Caco-2 (cell line): ENCODE measurements at regions not wholly inside any gene's neighbourhood (a gene's known extent, or its start where the extent isn't known, plus 50 kb on each side); places are given as distances from the start of the nearest gene placed in this dataset.

Experiments
- BruUV-seq: library from RNA; stranded (reverse); fragments of 400-500 nt; replicated peaks from 2 replicates; lab custom pipeline; 2021; lab: Mats Ljungman, UMichigan
- CTCF ChIA-PET: fragments of 300-600 bp; sonication (Branson Sonifier 250); formaldehyde crosslinking; loops from one replicate; lab custom pipeline; 2022; ENCODE audit warnings: antibody characterized with exemption; lab: Charles Lee
- POLR2A ChIA-PET: fragments of 300-600 bp; sonication (Branson Sonifier 250); formaldehyde crosslinking; loops from one replicate; lab custom pipeline; 2022; ENCODE audit warnings: antibody characterized with exemption; lab: Charles Lee
- DNase-seq, 2 experiments: peaks; one replicate each; pipeline versions ENCODE4 v3.0.0 to v3.0.0-alpha.2; 2020 to 2022
- H3K27me3 ChIP-seq: replicated peaks from 2 replicates; pipeline ENCODE4 v1.6.0; 2011; ENCODE audit warnings: low read length; ENCODE audit not compliant: control insufficient read depth, insufficient read depth
- H3K36me3 ChIP-seq: 2 replicates; pipeline ENCODE4 v1.5.1; 2011; ENCODE audit warnings: low read length; ENCODE audit not compliant: control insufficient read depth, insufficient read depth
- H3K4me1 ChIP-seq: fragments of 250-450 bp; sonication (Bioruptor Pico); 2 replicates; pipeline ENCODE4 v1.5.1; 2020; ENCODE audit warnings: mild to moderate bottlenecking
- H3K4me3 ChIP-seq: 2 replicates; pipeline ENCODE4 v1.5.1; 2011; ENCODE audit warnings: low read depth, mild to moderate bottlenecking, control low read depth, low read length
- H3K9me3 ChIP-seq: fragments of 250-450 bp; sonication (Bioruptor Pico); 2 replicates; pipeline ENCODE4 v1.5.1; 2020; ENCODE audit warnings: mild to moderate bottlenecking, moderate library complexity
- H3K27ac Mint-ChIP-seq: one replicate; pipeline ENCODE4 v1.8.0; 2022; ENCODE audit warnings: mixed read lengths; ENCODE audit not compliant: unreplicated experiment
- H3K27me3 Mint-ChIP-seq: one replicate; pipeline ENCODE4 v1.8.0; 2022; ENCODE audit warnings: mixed read lengths; ENCODE audit not compliant: insufficient read depth, unreplicated experiment
- H3K36me3 Mint-ChIP-seq: one replicate; pipeline ENCODE4 v1.8.0; 2022; ENCODE audit warnings: mild to moderate bottlenecking, mixed read lengths; ENCODE audit not compliant: insufficient read depth, unreplicated experiment
- H3K4me1 Mint-ChIP-seq: one replicate; pipeline ENCODE4 v1.8.0; 2022; ENCODE audit warnings: low read depth, mixed read lengths; ENCODE audit not compliant: unreplicated experiment
- H3K4me3 Mint-ChIP-seq: one replicate; pipeline ENCODE4 v1.8.0; 2022; ENCODE audit warnings: mild to moderate bottlenecking, moderate library complexity, mixed read lengths; ENCODE audit not compliant: unreplicated experiment
- H3K9me3 Mint-ChIP-seq: one replicate; pipeline ENCODE4 v1.8.0; 2022; ENCODE audit warnings: mixed read lengths; ENCODE audit not compliant: unreplicated experiment
- CTCF ChIP-seq, 2 experiments: fragments of 200-600 bp in 1 of 2; IDR thresholded peaks; 1 replicate in 1 of 2; 2 replicates in 1 of 2; pipeline versions ENCODE4 v1.5.1 to v1.8.0; 2011 to 2022; ENCODE audit warnings: antibody characterized with exemption in 1 of 2, control low read depth in 1 of 2, inconsistent platforms in 1 of 2, low read depth in 1 of 2, low read length in 1 of 2, mild to moderate bottlenecking in 1 of 2, moderate library complexity in 1 of 2; ENCODE audit not compliant: insufficient read depth in 1 of 2, severe bottlenecking in 1 of 2, unreplicated experiment in 1 of 2
- intact Hi-C: fragments of 100-400 bp; cut with micrococcal nuclease; formaldehyde crosslinking; loops from one replicate; pipeline ENCODE4 v1.10.0; 2022; ENCODE audit not compliant: unreplicated experiment

GRCh38 chr14:34063042-34063441 is 112.2 kb upstream of the EGLN3 start:
- intact Hi-C loops = loop anchor here (10.0 kb wide), 1 partner anchor 162 kb away; no protein-coding TSS in a partner anchor
- ChIA-PET POLR2A (interaction anchor here (0.5 kb wide), 1 partner anchor 18 kb away, joined by 3 read pairs; no protein-coding TSS in a partner anchor), CTCF (interaction anchor here (1.0 kb wide), 1 partner anchor 36 kb away, joined by 5 read pairs; no protein-coding TSS in a partner anchor)
- H3K27me3 Mint-ChIP-seq = no peaks in the 10 kb centered on the region
- Histone ChIP-seq H3K36me3 (no peaks in the 10 kb centered on the region), H3K4me1 (peaks cover 25% of the 10 kb centered on the region), H3K27me3 (no peaks in the 10 kb centered on the region), H3K4me3 (no peak overlapping the region), H3K9me3 (no peaks in the 10 kb centered on the region)
- H3K36me3 Mint-ChIP-seq = peaks cover 6% of the 10 kb centered on the region
- BruUV-seq = no TSS peak
- peak overlapping the region; percentile 46 for H3K4me3 Mint-ChIP-seq
- no peak for DNase-seq
- no peak for TF ChIP-seq CTCF (IDR thresholded peaks at IDR 0.05; ENCODE audit: insufficient read depth in 1 of 2, low read depth in 1 of 2, low read length in 1 of 2, severe bottlenecking in 1 of 2, unreplicated experiment in 1 of 2)
- H3K9me3 Mint-ChIP-seq = no peaks in the 10 kb centered on the region
- peaks cover 7% of the 10 kb centered on the region for H3K4me1 Mint-ChIP-seq
- peak overlapping the region; percentile 27 for H3K27ac Mint-ChIP-seq

- no TSS peak for BruUV-seq
- Mint-ChIP-seq H3K9me3 (no peaks in the 10 kb centered on the region), H3K36me3 (peaks cover 6% of the 10 kb centered on the region), H3K4me3 (no peak overlapping the region), H3K27me3 (no peaks in the 10 kb centered on the region), H3K4me1 (peaks cover 7% of the 10 kb centered on the region), H3K27ac (no peak overlapping the region)
- no peak for DNase-seq
- H3K4me3 ChIP-seq = no peak overlapping the region
- ChIA-PET POLR2A (interaction anchor here (0.5 kb wide), 1 partner anchor 18 kb away, joined by 3 read pairs; no protein-coding TSS in a partner anchor), CTCF (interaction anchor here (1.0 kb wide), 1 partner anchor 36 kb away, joined by 5 read pairs; no protein-coding TSS in a partner anchor)
- H3K27me3 ChIP-seq = no peaks in the 10 kb centered on the region
- no peak for TF ChIP-seq CTCF (IDR thresholded peaks at IDR 0.05; ENCODE audit: insufficient read depth in 1 of 2, low read depth in 1 of 2, low read length in 1 of 2, severe bottlenecking in 1 of 2, unreplicated experiment in 1 of 2)
- no peaks in the 10 kb centered on the region for H3K36me3 ChIP-seq
- peaks cover 25% of the 10 kb centered on the region for H3K4me1 ChIP-seq
- intact Hi-C loops = loop anchor here (10.0 kb wide), 1 partner anchor 162 kb away; no protein-coding TSS in a partner anchor
- no peaks in the 10 kb centered on the region for H3K9me3 ChIP-seq
Measured at GRCh38 chr14:34062353-34062973, 111.6 kb upstream of the EGLN3 start.

- POLR2A ChIA-PET = interaction anchor here (0.6 to 1.5 kb wide), 7 partner anchors 9 to 1948 kb away, joined by 3 to 12 read pairs (median 5); no protein-coding TSS in a partner anchor
- intact Hi-C loops = loop anchor here (2.0 to 10.0 kb wide), 2 partner anchors 110 to 164 kb away; partner anchors contain the start of gene EGLN3
- H3K36me3 Mint-ChIP-seq = peaks cover 6% of the 10 kb centered on the region
- H3K4me1 Mint-ChIP-seq = peaks cover 7% of the 10 kb centered on the region
- BruUV-seq = TSS peak; percentile 74
- DNase-seq = no peak
- TF ChIP-seq CTCF (IDR thresholded peaks at IDR 0.05; ENCODE audit: insufficient read depth in 1 of 2, low read depth in 1 of 2, low read length in 1 of 2, severe bottlenecking in 1 of 2, unreplicated experiment in 1 of 2) = no peak
- CTCF ChIA-PET = interaction anchor here (1.4 kb wide), 1 partner anchor 167 kb away, joined by 4 read pairs; no protein-coding TSS in a partner anchor
- peak overlapping the region; percentile 96 for H3K27ac Mint-ChIP-seq
- H3K4me3 Mint-ChIP-seq = peak overlapping the region; percentile 89
- H3K4me1 ChIP-seq = peaks cover 25% of the 10 kb centered on the region
- no peaks in the 10 kb centered on the region for H3K9me3 ChIP-seq
- peak overlapping the region; percentile 65 for H3K4me3 ChIP-seq
- no peaks in the 10 kb centered on the region for H3K36me3 ChIP-seq
- H3K27me3 ChIP-seq = no peaks in the 10 kb centered on the region
- H3K27me3 Mint-ChIP-seq = no peaks in the 10 kb centered on the region
- H3K9me3 Mint-ChIP-seq = no peaks in the 10 kb centered on the region
Measured at GRCh38 chr14:34060651-34060999, 109.8 kb upstream of the EGLN3 start.
